IMR-90 (cell line): ENCODE measurements at regions not wholly inside any gene's neighbourhood (a gene's known extent, or its start where the extent isn't known, plus 50 kb on each side); places are given as distances from the start of the nearest gene placed in this dataset.

Source experiments
- ATAC-seq: fragments of 200-7000 bp; cut with Tn5 transposase; 2 replicates; pipeline ENCODE4 v1.9.1; 2020; ENCODE audit warnings: low read depth, mild to moderate bottlenecking, moderate library complexity
- BruUV-seq: library from RNA; stranded (reverse); fragments of 400-500 nt; replicated peaks from 2 replicates; lab custom pipeline; 2021; lab: Mats Ljungman, UMichigan
- CTCF ChIA-PET: fragments of 300-600 bp; formaldehyde crosslinking; extraction: SDS; loops from one replicate; lab custom pipeline; 2021; ENCODE audit warnings: antibody characterized with exemption; lab: Yijun Ruan, JAX
- POLR2A ChIA-PET: fragments of 300-600 bp; sonication (Branson Sonifier 250); formaldehyde crosslinking; loops from one replicate; lab custom pipeline; 2022; ENCODE audit warnings: antibody characterized with exemption; ENCODE audit not compliant: unreplicated experiment; lab: Charles Lee
- DNase-seq: peaks from one replicate; pipeline ENCODE4 v3.0.0; 2013
- H2AFZ ChIP-seq: replicated peaks from 2 replicates; pipeline ENCODE3; 2013; ENCODE audit warnings: low read length, mild to moderate bottlenecking; ENCODE audit not compliant: poor library complexity
- H2AK5ac ChIP-seq: 2 replicates; pipeline ENCODE4 v1.6.1; 2013; ENCODE audit warnings: low read depth, low read length, inconsistent platforms
- H2AK9ac ChIP-seq: replicated peaks from 2 replicates; pipeline ENCODE3; 2013; ENCODE audit warnings: mild to moderate bottlenecking, low read depth, low read length, moderate library complexity; ENCODE audit not compliant: poor library complexity
- H2BK120ac ChIP-seq: 2 replicates; pipeline ENCODE4 v1.6.1; 2013; ENCODE audit warnings: low read depth, low read length, inconsistent platforms
- H2BK15ac ChIP-seq: 3 replicates; pipeline ENCODE4 v1.6.1; 2013; ENCODE audit warnings: low read depth, low read length, inconsistent platforms
- H2BK20ac ChIP-seq: 2 replicates; pipeline ENCODE4 v1.6.1; 2013; ENCODE audit warnings: low read depth, mild to moderate bottlenecking, inconsistent platforms, low read length, moderate library complexity
- H2BK5ac ChIP-seq: 2 replicates; pipeline ENCODE4 v1.6.1; 2013; ENCODE audit warnings: mild to moderate bottlenecking, low read depth, low read length, inconsistent platforms; ENCODE audit not compliant: poor library complexity, severe bottlenecking
- H3K14ac ChIP-seq: replicated peaks from 2 replicates; pipeline ENCODE4 v1.6.1; 2013; ENCODE audit warnings: low read depth, low read length, inconsistent platforms
- H3K18ac ChIP-seq: 2 replicates; pipeline ENCODE4 v1.6.1; 2013; ENCODE audit warnings: low read depth, low read length, control low read depth
- H3K23ac ChIP-seq: 2 replicates; pipeline ENCODE4 v1.6.1; 2013; ENCODE audit warnings: low read depth, low read length, inconsistent platforms
- H3K27ac ChIP-seq: 2 replicates; pipeline ENCODE4 v1.5.1; 2013; ENCODE audit warnings: mild to moderate bottlenecking, control low read depth, low read length; ENCODE audit not compliant: insufficient read depth
- H3K27me3 ChIP-seq: 2 replicates; pipeline ENCODE4 v1.6.1; 2013; ENCODE audit warnings: low read length; ENCODE audit not compliant: control insufficient read depth, insufficient read depth
- H3K36me3 ChIP-seq: 2 replicates; pipeline ENCODE4 v1.6.1; 2013; ENCODE audit warnings: low read length, mixed read lengths; ENCODE audit not compliant: control insufficient read depth, insufficient read depth
- H3K4ac ChIP-seq: 2 replicates; pipeline ENCODE4 v1.6.1; 2013; ENCODE audit warnings: low read depth, low read length, inconsistent platforms
- H3K4me1 ChIP-seq: 2 replicates; pipeline ENCODE4 v1.6.1; 2013; ENCODE audit warnings: low read length, mixed read lengths; ENCODE audit not compliant: control insufficient read depth, insufficient read depth
- H3K4me2 ChIP-seq: 2 replicates; pipeline ENCODE4 v1.6.1; 2013; ENCODE audit warnings: low read depth, mild to moderate bottlenecking, control low read depth, low read length, moderate library complexity
- H3K4me3 ChIP-seq: 2 replicates; pipeline ENCODE4 v1.5.1; 2013; ENCODE audit warnings: low read depth, mild to moderate bottlenecking, control low read depth, low read length, moderate library complexity; ENCODE audit not compliant: insufficient read depth
- H3K56ac ChIP-seq: 2 replicates; pipeline ENCODE4 v1.6.1; 2013; ENCODE audit warnings: low read length, inconsistent platforms; ENCODE audit not compliant: insufficient read depth; ENCODE audit errors: extremely low read depth
- H3K79me1 ChIP-seq, 2 experiments: 2 replicates each; pipeline ENCODE4 v1.6.1; 2013; ENCODE audit warnings: low read length in 2 of 2, inconsistent platforms in 1 of 2, low read depth in 1 of 2
- H3K9ac ChIP-seq: 2 replicates; pipeline ENCODE4 v1.6.1; 2013; ENCODE audit warnings: low read depth, low read length, control low read depth
- H3K9me1 ChIP-seq: 2 replicates; pipeline ENCODE4 v1.6.1; 2013; ENCODE audit warnings: low read length, inconsistent platforms; ENCODE audit not compliant: insufficient read depth
- H3K9me3 ChIP-seq: 2 replicates; pipeline ENCODE4 v1.6.1; 2013; ENCODE audit warnings: low read length; ENCODE audit not compliant: control insufficient read depth, insufficient read depth
- H4K20me1 ChIP-seq: 2 replicates; pipeline ENCODE4 v1.6.1; 2013; ENCODE audit warnings: low read length, inconsistent platforms; ENCODE audit not compliant: insufficient read depth
- H4K5ac ChIP-seq: 2 replicates; pipeline ENCODE4 v1.6.1; 2013; ENCODE audit warnings: mild to moderate bottlenecking, low read depth, low read length, control low read depth
- H4K8ac ChIP-seq, 2 experiments: 2 replicates each; pipeline ENCODE4 v1.6.1; 2013; ENCODE audit warnings: low read depth in 2 of 2, low read length in 2 of 2, control low read depth in 1 of 2, inconsistent platforms in 1 of 2
- H4K91ac ChIP-seq: 2 replicates; pipeline ENCODE4 v1.6.1; 2013; ENCODE audit warnings: low read depth, low read length, inconsistent platforms; ENCODE audit not compliant: insufficient read depth
- CHD1 ChIP-seq: IDR thresholded peaks from 2 replicates; pipeline ENCODE4 v1.6.1; 2012; ENCODE audit warnings: low read depth, low read length, improper control_type of control experiment
- MXI1 ChIP-seq: IDR thresholded peaks from 2 replicates; pipeline ENCODE4 v1.6.1; 2012; ENCODE audit warnings: low read depth, mild to moderate bottlenecking, low read length, moderate library complexity, borderline replicate concordance
- RAD21 ChIP-seq: IDR thresholded peaks from 2 replicates; pipeline ENCODE4 v1.6.1; 2012; ENCODE audit warnings: low read length, improper control_type of control experiment
- RFX5 ChIP-seq: IDR thresholded peaks from 2 replicates; pipeline ENCODE4 v1.8.0; 2012; ENCODE audit warnings: low read depth, mild to moderate bottlenecking, low read length, moderate library complexity
- WGBS, 2 experiments: methylation state at CpG; one replicate each; pipeline versions ENCODE4 v1.1.5 to v1.1.7; 2013; ENCODE audit warnings: missing lambda C conversion rate in 2 of 2; ENCODE audit not compliant: insufficient read length in 1 of 2; ENCODE audit errors: extremely low coverage in 2 of 2; 5-methylcytosine and 5-hydroxymethylcytosine counted together
- dilution Hi-C: fragments of 300-500 bp; cut with HindIII; formaldehyde crosslinking; loops from one replicate; pipeline ENCODE4 v1.14.3; 2018; ENCODE audit warnings: low sequenced_read_pairs; ENCODE audit not compliant: unreplicated experiment
- in situ Hi-C: fragments of 300-500 bp; cut with MboI; formaldehyde crosslinking; loops from 3 replicates; pipeline ENCODE4 v1.14.3; 2019; ENCODE audit warnings: low sequenced_read_pairs, inconsistent platforms, mixed read lengths
- intact Hi-C: fragments of 100-400 bp; cut with micrococcal nuclease; formaldehyde crosslinking; loops from 2 replicates; pipeline ENCODE4 v1.10.0; 2022

- POLR2A ChIA-PET = interaction anchor here (0.6 kb wide), 2 partner anchors 104 to 678 kb away, joined by 4 to 9 read pairs; no protein-coding TSS in a partner anchor
- Histone ChIP-seq H3K79me1 (no peaks in the 10 kb centered on the region), H3K36me3 (no peaks in the 10 kb centered on the region), H3K27me3 (no peaks in the 10 kb centered on the region), H4K8ac (no peak overlapping the region), H2BK5ac (no peak overlapping the region), H2AK5ac (no peak overlapping the region), H3K4me2 (no peak overlapping the region), H2AK9ac (no peak overlapping the region), H3K56ac (no peak overlapping the region), H3K9me3 (0 out of 2 replicates have a peak, but pooled peaks cover 2% of the 10 kb centered on the region), H3K9ac (no peak overlapping the region), H2BK20ac (no peak overlapping the region), H4K5ac (no peak overlapping the region), H3K27ac (no peak overlapping the region), H3K4ac (no peak overlapping the region), H3K23ac (no peak overlapping the region), H3K9me1 (no peaks in the 10 kb centered on the region), H2BK15ac (no peak overlapping the region), H3K18ac (no peak overlapping the region), H3K14ac (no peak overlapping the region), H3K4me1 (no peaks in the 10 kb centered on the region), H2AFZ (no peak overlapping the region), H3K4me3 (no peak overlapping the region), H2BK120ac (no peak overlapping the region), H4K91ac (no peak overlapping the region), H4K20me1 (no peaks in the 10 kb centered on the region)
- ATAC-seq (no peak), DNase-seq (no peak)
- dilution Hi-C loops (no loop called here), intact Hi-C loops (no loop called here), in situ Hi-C loops (no loop called here)
- no TSS peak for BruUV-seq
- CTCF ChIA-PET = no interaction called here
- WGBS, 2 experiments = 36% methylated on average over 4 of the region's 9 CpGs; no CpG with 5 or more reads in 1 of the 2 experiments
- no peak for TF ChIP-seq CHD1
- TF ChIP-seq MXI1 = no peak
- TF ChIP-seq RFX5 = no peak
- TF ChIP-seq RAD21 = no peak
Observed at GRCh38 chr5:67605730-67606585, 409.4 kb upstream of the CD180 start.
